ENCODE measurements at regions not wholly inside any gene's neighbourhood (a gene's known extent, or its start where the extent isn't known, plus 50 kb on each side); places are given as distances from the start of the nearest gene placed in this dataset.
A peak's percentile ranks its signal among the peaks of the same experiment; 100 is the strongest.
"Not testable (repeated sequence)": the region's sequence is repeated elsewhere in the genome, so short reads cannot be mapped to it uniquely, and the experiment has no call there.

- no peak for DNase-seq
These were observed 750.2 kb downstream of the SLC4A3 start for GRCh38 chr2:220377482-220378155.

- not testable (repeated sequence) for DNase-seq
These were observed 760.3 kb downstream of the SLC4A3 start for GRCh38 chr2:220387758-220388157.

- DNase-seq = no peak
These were observed 766.3 kb downstream of the SLC4A3 start for GRCh38 chr2:220393711-220394110.

- DNase-seq = peak; percentile 49 to 87
These were observed 767.0 kb downstream of the SLC4A3 start for GRCh38 chr2:220394433-220394832.

GRCh38 chr2:220396287-220396686 is 768.9 kb downstream of the SLC4A3 start:
- peak in 1 of 2 experiments; percentile 6 for DNase-seq

GRCh38 chr2:220410296-220410695 is 782.9 kb downstream of the SLC4A3 start:
- DNase-seq = no peak

- no peak for DNase-seq
These were observed 790.1 kb downstream of the SLC4A3 start for GRCh38 chr2:220417503-220417902.

- DNase-seq = no peak
These were observed 792.2 kb downstream of the SLC4A3 start for GRCh38 chr2:220419647-220420046.

- no peak for DNase-seq
These were observed 793.4 kb downstream of the SLC4A3 start for GRCh38 chr2:220420820-220421219.

- no peak for DNase-seq
These were observed 795.2 kb downstream of the SLC4A3 start for GRCh38 chr2:220422676-220423075.

- DNase-seq = no peak
These were observed 797.1 kb downstream of the SLC4A3 start for GRCh38 chr2:220424561-220424960.

- DNase-seq = no peak
These were observed 805.2 kb downstream of the SLC4A3 start for GRCh38 chr2:220432645-220433044.

- DNase-seq = peak in 1 of 2 experiments; percentile 48
These were observed 805.7 kb downstream of the SLC4A3 start for GRCh38 chr2:220433131-220433530.

GRCh38 chr2:220434385-220434784 is 807.0 kb downstream of the SLC4A3 start:
- DNase-seq = no peak

GRCh38 chr2:220437938-220438337 is 810.5 kb downstream of the SLC4A3 start:
- peak in 1 of 2 experiments; percentile 43 for DNase-seq

GRCh38 chr2:220440731-220441130 is 813.3 kb downstream of the SLC4A3 start:
- DNase-seq = no peak

GRCh38 chr2:220441404-220441803 is 814.0 kb downstream of the SLC4A3 start:
- DNase-seq = no peak

GRCh38 chr2:220442012-220442411 is 814.6 kb downstream of the SLC4A3 start:
- DNase-seq = no peak

- no peak for DNase-seq
These were observed 818.1 kb downstream of the SLC4A3 start for GRCh38 chr2:220445429-220446105.

- no peak for DNase-seq
These were observed 818.8 kb downstream of the SLC4A3 start for GRCh38 chr2:220446106-220446712.

GRCh38 chr2:220450846-220451245 is 823.4 kb downstream of the SLC4A3 start:
- DNase-seq = no peak

GRCh38 chr2:220451438-220451837 is 824.0 kb downstream of the SLC4A3 start:
- DNase-seq = no peak

- no peak for DNase-seq
These were observed 825.1 kb downstream of the SLC4A3 start for GRCh38 chr2:220452561-220452960.

GRCh38 chr2:220455351-220455990 is 828.0 kb downstream of the SLC4A3 start:
- no peak for DNase-seq

Data from NCI-H446 (cell line).